ENCODE measurements at regions not wholly inside any gene's neighbourhood (a gene's known extent, or its start where the extent isn't known, plus 50 kb on each side); places are given as distances from the start of the nearest gene placed in this dataset.

GRCh38 chr4:130099105-130099504 is 1003.2 kb downstream of the C4orf33 start:
- no peak overlapping the region for H2BK5ac ChIP-seq (ENCODE audit: low read length)
- H3K23ac ChIP-seq (ENCODE audit: low read depth, low read length, poor library complexity): no peak overlapping the region
- no peak overlapping the region for H2BK12ac ChIP-seq (ENCODE audit: low read length)
- no peaks in the 10 kb centered on the region for H3K9me3 ChIP-seq (replicated peaks in 1 of 2; ENCODE audit: control insufficient read depth in 2 of 2, insufficient read depth in 1 of 2, low read depth in 1 of 2, low read length in 2 of 2)
- DNase-seq (ENCODE audit: low spot score): no peak
- H3K18ac ChIP-seq (ENCODE audit: low read length): no peak overlapping the region
- H4K8ac ChIP-seq (ENCODE audit: low read depth, low read length): no peak overlapping the region
- no peaks in the 10 kb centered on the region for H3K36me3 ChIP-seq (replicated peaks in 1 of 2; ENCODE audit: control insufficient read depth in 2 of 2, insufficient read depth in 2 of 2, low read length in 2 of 2)
- H3K4me2 ChIP-seq (ENCODE audit: insufficient read depth, low read length, poor library complexity, severe bottlenecking): no peak overlapping the region
- no peak overlapping the region for H4K91ac ChIP-seq (ENCODE audit: low read depth, low read length, poor library complexity)
- H3K9ac ChIP-seq (ENCODE audit: low read depth, low read length, poor library complexity): no peak overlapping the region
- no peaks in the 10 kb centered on the region for H3K4me1 ChIP-seq (ENCODE audit: control insufficient read depth in 2 of 2, insufficient read depth in 1 of 2, low read depth in 1 of 2, low read length in 2 of 2)
- H2AK5ac ChIP-seq (ENCODE audit: low read depth, low read length): no peak overlapping the region
- no peak overlapping the region for H2BK15ac ChIP-seq (ENCODE audit: low read length)
- H2BK120ac ChIP-seq (ENCODE audit: low read depth, low read length): no peak overlapping the region
- H3K79me1 ChIP-seq (ENCODE audit: low read depth, low read length): no peaks in the 10 kb centered on the region
- no CpG with 5 or more reads among the region's 1 CpG for WGBS, 2 donors (ENCODE audit: extremely low coverage in 2 of 2, insufficient read length in 2 of 2, insufficient replicate concordance in 1 of 2)
- H3K27me3 ChIP-seq (ENCODE audit: control insufficient read depth in 3 of 3, insufficient read depth in 3 of 3, low read depth in 1 of 3, low read length in 3 of 3): no peaks in the 10 kb centered on the region
- H3K27ac ChIP-seq (replicated peaks; ENCODE audit: low read length): no peak overlapping the region
- H3K4ac ChIP-seq (ENCODE audit: low read length): no peak overlapping the region
- H2AFZ ChIP-seq (ENCODE audit: low read length): peak overlapping the region; percentile 49
- H3K4me3 ChIP-seq (ENCODE audit: low read length in 2 of 2): no peak overlapping the region
- H3K14ac ChIP-seq (ENCODE audit: low read length): no peak overlapping the region

GRCh38 chr4:130110189-130110588 is 1014.2 kb downstream of the C4orf33 start:
- Histone ChIP-seq H3K4me3 (ENCODE audit: low read length in 2 of 2) (no peak overlapping the region), H3K27ac (replicated peaks; ENCODE audit: low read length) (no peak overlapping the region), H2BK5ac (ENCODE audit: low read length) (no peak overlapping the region), H3K4ac (ENCODE audit: low read length) (no peak overlapping the region), H3K18ac (ENCODE audit: low read length) (no peak overlapping the region), H3K4me1 (ENCODE audit: control insufficient read depth in 2 of 2, insufficient read depth in 1 of 2, low read depth in 1 of 2, low read length in 2 of 2) (peaks cover 2 to 15% of the 10 kb centered on the region in 2 donors), H2AFZ (ENCODE audit: low read length) (no peak overlapping the region), H2AK5ac (ENCODE audit: low read depth, low read length) (no peak overlapping the region), H3K36me3 (replicated peaks in 1 of 2; ENCODE audit: control insufficient read depth in 2 of 2, insufficient read depth in 2 of 2, low read length in 2 of 2) (no peaks in the 10 kb centered on the region), H2BK120ac (ENCODE audit: low read depth, low read length) (no peak overlapping the region), H2BK15ac (ENCODE audit: low read length) (no peak overlapping the region), H3K4me2 (ENCODE audit: insufficient read depth, low read length, poor library complexity, severe bottlenecking) (no peak overlapping the region), H3K9me3 (replicated peaks in 1 of 2; ENCODE audit: control insufficient read depth in 2 of 2, insufficient read depth in 1 of 2, low read depth in 1 of 2, low read length in 2 of 2) (peaks cover 0 to 6% of the 10 kb centered on the region in 2 donors), H4K91ac (ENCODE audit: low read depth, low read length, poor library complexity) (no peak overlapping the region), H3K79me1 (ENCODE audit: low read depth, low read length) (no peaks in the 10 kb centered on the region), H3K23ac (ENCODE audit: low read depth, low read length, poor library complexity) (no peak overlapping the region), H3K14ac (ENCODE audit: low read length) (no peak overlapping the region), H3K9ac (ENCODE audit: low read depth, low read length, poor library complexity) (no peak overlapping the region), H4K8ac (ENCODE audit: low read depth, low read length) (no peak overlapping the region), H3K27me3 (ENCODE audit: control insufficient read depth in 3 of 3, insufficient read depth in 3 of 3, low read depth in 1 of 3, low read length in 3 of 3) (no peaks in the 10 kb centered on the region), H2BK12ac (ENCODE audit: low read length) (no peak overlapping the region)
- DNase-seq (ENCODE audit: low spot score): no peak

DNA sequence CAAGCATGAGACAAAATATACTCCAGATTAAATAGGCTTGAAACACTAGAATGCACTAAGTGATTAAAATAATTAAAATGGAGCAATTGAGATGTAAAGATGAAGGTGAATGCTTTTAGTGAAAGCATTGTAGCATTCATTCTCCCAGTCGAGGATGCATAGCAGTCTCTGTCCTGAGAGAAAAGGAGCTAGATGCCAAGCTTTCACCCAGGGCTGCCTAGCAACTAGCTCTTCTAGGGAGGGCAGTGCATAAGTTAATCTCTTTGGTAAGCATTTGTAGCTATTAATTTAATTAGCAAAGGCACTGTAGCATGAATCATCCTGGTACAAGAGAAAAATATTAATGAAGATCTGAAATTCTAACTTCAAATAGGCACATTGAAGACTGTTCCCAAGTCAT is 1014.8 kb downstream of the C4orf33 start:
- no CpG with 5 or more reads among the region's 1 CpG for WGBS, 2 donors (ENCODE audit: extremely low coverage in 2 of 2, insufficient read length in 2 of 2, insufficient replicate concordance in 1 of 2)
- H3K18ac ChIP-seq (ENCODE audit: low read length): no peak overlapping the region

DNA sequence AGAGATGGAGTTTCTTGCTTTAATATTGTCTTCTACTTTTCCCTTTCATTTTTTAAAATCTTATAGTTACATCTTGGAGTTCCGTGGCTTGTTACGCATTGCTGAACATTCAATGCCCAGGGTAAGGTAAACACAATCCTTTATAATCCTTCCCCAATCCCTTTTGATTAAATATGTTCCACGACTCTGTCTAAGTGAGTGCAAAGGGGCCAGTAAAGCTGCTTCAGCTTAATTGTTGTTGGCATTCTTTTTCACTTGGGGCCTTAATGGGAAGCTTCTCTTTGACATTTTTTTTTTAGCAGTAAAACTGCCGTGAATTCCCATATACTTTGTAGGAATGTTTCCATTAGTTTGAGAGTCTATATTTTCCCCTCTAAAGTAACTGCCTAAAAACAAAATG is 1028.1 kb downstream of the C4orf33 start:
- no CpG with 5 or more reads among the region's 4 CpGs for WGBS, 2 donors (ENCODE audit: extremely low coverage in 2 of 2, insufficient read length in 2 of 2, insufficient replicate concordance in 1 of 2)
- H3K27ac ChIP-seq (replicated peaks; ENCODE audit: low read length): no peak overlapping the region

More for the DNA sequence above, 1014.8 kb downstream of the C4orf33 start:
- Histone ChIP-seq H3K4ac (ENCODE audit: low read length) (no peak overlapping the region), H3K36me3 (replicated peaks in 1 of 2; ENCODE audit: control insufficient read depth in 2 of 2, insufficient read depth in 2 of 2, low read length in 2 of 2) (no peaks in the 10 kb centered on the region), H2BK15ac (ENCODE audit: low read length) (no peak overlapping the region), H2BK120ac (ENCODE audit: low read depth, low read length) (no peak overlapping the region), H3K4me1 (ENCODE audit: control insufficient read depth in 2 of 2, insufficient read depth in 1 of 2, low read depth in 1 of 2, low read length in 2 of 2) (peaks cover 2 to 15% of the 10 kb centered on the region in 2 donors), H3K4me2 (ENCODE audit: insufficient read depth, low read length, poor library complexity, severe bottlenecking) (no peak overlapping the region), H3K27me3 (ENCODE audit: control insufficient read depth in 3 of 3, insufficient read depth in 3 of 3, low read depth in 1 of 3, low read length in 3 of 3) (no peaks in the 10 kb centered on the region), H3K9ac (ENCODE audit: low read depth, low read length, poor library complexity) (no peak overlapping the region), H2AFZ (ENCODE audit: low read length) (peak overlapping the region; percentile 43), H3K9me3 (replicated peaks in 1 of 2; ENCODE audit: control insufficient read depth in 2 of 2, insufficient read depth in 1 of 2, low read depth in 1 of 2, low read length in 2 of 2) (peaks cover 0 to 6% of the 10 kb centered on the region in 2 donors), H3K23ac (ENCODE audit: low read depth, low read length, poor library complexity) (no peak overlapping the region), H4K8ac (ENCODE audit: low read depth, low read length) (no peak overlapping the region), H4K91ac (ENCODE audit: low read depth, low read length, poor library complexity) (no peak overlapping the region), H2BK5ac (ENCODE audit: low read length) (no peak overlapping the region), H2AK5ac (ENCODE audit: low read depth, low read length) (no peak overlapping the region), H3K14ac (ENCODE audit: low read length) (no peak overlapping the region), H3K4me3 (ENCODE audit: low read length in 2 of 2) (no peak overlapping the region), H3K79me1 (ENCODE audit: low read depth, low read length) (no peaks in the 10 kb centered on the region), H3K27ac (replicated peaks; ENCODE audit: low read length) (no peak overlapping the region), H2BK12ac (ENCODE audit: low read length) (no peak overlapping the region)
- no peak for DNase-seq (ENCODE audit: low spot score)

More for the DNA sequence above, 1028.1 kb downstream of the C4orf33 start:
- no peak overlapping the region for H3K4ac ChIP-seq (ENCODE audit: low read length)
- no peak overlapping the region for H3K9ac ChIP-seq (ENCODE audit: low read depth, low read length, poor library complexity)
- H2BK120ac ChIP-seq (ENCODE audit: low read depth, low read length): no peak overlapping the region
- H3K14ac ChIP-seq (ENCODE audit: low read length): no peak overlapping the region
- no peaks in the 10 kb centered on the region for H3K36me3 ChIP-seq (replicated peaks in 1 of 2; ENCODE audit: control insufficient read depth in 2 of 2, insufficient read depth in 2 of 2, low read length in 2 of 2)
- no peaks in the 10 kb centered on the region for H3K27me3 ChIP-seq (ENCODE audit: control insufficient read depth in 3 of 3, insufficient read depth in 3 of 3, low read depth in 1 of 3, low read length in 3 of 3)
- H3K9me3 ChIP-seq (replicated peaks in 1 of 2; ENCODE audit: control insufficient read depth in 2 of 2, insufficient read depth in 1 of 2, low read depth in 1 of 2, low read length in 2 of 2): no peaks in the 10 kb centered on the region
- peaks cover 3 to 6% of the 10 kb centered on the region in 2 donors for H3K4me1 ChIP-seq (ENCODE audit: control insufficient read depth in 2 of 2, insufficient read depth in 1 of 2, low read depth in 1 of 2, low read length in 2 of 2)
- H4K91ac ChIP-seq (ENCODE audit: low read depth, low read length, poor library complexity): no peak overlapping the region
- no peak overlapping the region for H3K23ac ChIP-seq (ENCODE audit: low read depth, low read length, poor library complexity)
- peak overlapping the region; percentile 72 for H2AFZ ChIP-seq (ENCODE audit: low read length)
- no peak overlapping the region for H4K8ac ChIP-seq (ENCODE audit: low read depth, low read length)
- no peak overlapping the region for H2AK5ac ChIP-seq (ENCODE audit: low read depth, low read length)
- H3K4me2 ChIP-seq (ENCODE audit: insufficient read depth, low read length, poor library complexity, severe bottlenecking): no peak overlapping the region
- no peak overlapping the region for H3K4me3 ChIP-seq (ENCODE audit: low read length in 2 of 2)
- H2BK15ac ChIP-seq (ENCODE audit: low read length): no peak overlapping the region
- H3K18ac ChIP-seq (ENCODE audit: low read length): no peak overlapping the region
- no peak for DNase-seq (ENCODE audit: low spot score)
- no peaks in the 10 kb centered on the region for H3K79me1 ChIP-seq (ENCODE audit: low read depth, low read length)
- no peak overlapping the region for H2BK5ac ChIP-seq (ENCODE audit: low read length)
- H2BK12ac ChIP-seq (ENCODE audit: low read length): no peak overlapping the region

Measured in neuronal stem cell (in vitro differentiated cells).